ENCODE measurements at regions not wholly inside any gene's neighbourhood (a gene's known extent, or its start where the extent isn't known, plus 50 kb on each side); places are given as distances from the start of the nearest gene placed in this dataset.
"Not testable (repeated sequence)": the region's sequence is repeated elsewhere in the genome, so short reads cannot be mapped to it uniquely, and the experiment has no call there.

DNA sequence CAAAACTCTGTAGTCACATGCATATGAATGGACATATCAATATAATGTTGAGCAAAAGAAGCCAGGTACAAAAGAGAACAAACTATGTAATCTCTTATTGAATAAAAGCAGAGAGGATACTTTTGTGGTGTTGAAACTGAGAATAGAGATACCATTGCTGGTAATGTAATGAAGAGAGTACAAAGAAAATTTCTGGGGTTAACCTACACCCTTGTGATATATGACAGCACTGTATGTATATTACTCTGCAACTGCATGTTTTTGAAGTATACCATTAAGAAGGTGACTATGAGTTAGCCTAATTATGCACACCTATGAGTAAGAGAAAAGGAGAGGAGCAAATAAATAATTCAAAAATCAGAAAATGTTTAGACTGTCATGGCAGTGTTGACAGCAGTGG, 268.8 kb upstream of the DEFB112 start:
- H3K27ac Mint-ChIP-seq, result no peak overlapping the region
- H3K27me3 Mint-ChIP-seq, result no peaks in the 10 kb centered on the region
- DNase-seq (no peak), ATAC-seq (ENCODE audit: low read depth in 2 of 2) (no peak)
- no peaks in the 10 kb centered on the region for H3K36me3 Mint-ChIP-seq
- no peak overlapping the region for H3K4me3 Mint-ChIP-seq
- peaks cover 2 to 8% (median 3%) of the 10 kb centered on the region in 7 donors for H3K9me3 Mint-ChIP-seq
- no peaks in the 10 kb centered on the region for H3K4me1 Mint-ChIP-seq

DNA sequence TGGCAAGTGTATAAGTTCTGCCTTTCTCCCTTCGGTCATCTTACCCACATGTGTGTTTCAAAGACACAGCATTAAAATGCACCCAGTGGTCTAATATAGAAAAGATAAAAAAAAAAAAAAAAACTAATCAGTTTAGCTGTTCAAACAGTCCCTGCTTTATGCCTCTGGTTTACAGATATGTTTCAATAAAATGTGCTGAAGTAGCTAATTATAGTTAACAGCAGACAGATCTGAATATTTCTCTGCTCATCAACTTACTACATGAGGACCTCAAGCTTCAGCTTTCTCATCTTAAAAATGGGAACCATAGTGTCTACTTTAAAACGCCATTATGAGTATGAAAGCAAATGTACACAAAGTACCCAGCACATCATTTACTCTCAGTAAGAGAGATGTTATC, 280.6 kb upstream of the DEFB112 start:
- ATAC-seq (ENCODE audit: low read depth in 2 of 2) (no peak), DNase-seq (no peak)
- no peak overlapping the region for H3K27ac Mint-ChIP-seq
- H3K4me3 Mint-ChIP-seq, result no peak overlapping the region
- no peaks in the 10 kb centered on the region for H3K36me3 Mint-ChIP-seq
- H3K27me3 Mint-ChIP-seq, result no peaks in the 10 kb centered on the region
- no peaks in the 10 kb centered on the region for H3K4me1 Mint-ChIP-seq
- peaks cover 0 to 40% (median 9%) of the 10 kb centered on the region in 7 donors for H3K9me3 Mint-ChIP-seq

DNA sequence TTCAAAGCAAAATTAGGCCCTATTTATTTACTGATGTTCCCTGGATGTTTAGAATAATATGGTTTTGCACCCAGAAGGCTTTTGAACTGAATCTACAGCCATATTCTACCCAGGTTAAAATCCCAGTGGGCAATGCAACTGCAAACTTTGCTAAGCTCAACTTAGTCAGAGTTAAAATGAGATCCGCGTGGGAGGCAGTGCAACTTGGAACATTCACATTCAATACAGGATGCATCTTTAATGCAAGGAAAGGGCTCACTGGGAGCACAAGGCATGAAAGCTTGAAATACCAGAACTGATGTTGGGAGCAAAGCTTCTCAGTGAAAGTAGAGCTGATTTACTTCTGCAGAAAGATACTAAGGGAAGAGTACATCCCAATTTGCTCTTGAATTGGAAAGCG, 281.2 kb upstream of the DEFB112 start:
- Mint-ChIP-seq H3K36me3 (no peaks in the 10 kb centered on the region), H3K4me3 (no peak overlapping the region), H3K9me3 (peaks cover 0 to 34% (median 5%) of the 10 kb centered on the region in 7 donors), H3K4me1 (no peaks in the 10 kb centered on the region), H3K27ac (no peak overlapping the region), H3K27me3 (no peaks in the 10 kb centered on the region)
- no peak for ATAC-seq (ENCODE audit: low read depth in 2 of 2)
- no peak for DNase-seq

DNA sequence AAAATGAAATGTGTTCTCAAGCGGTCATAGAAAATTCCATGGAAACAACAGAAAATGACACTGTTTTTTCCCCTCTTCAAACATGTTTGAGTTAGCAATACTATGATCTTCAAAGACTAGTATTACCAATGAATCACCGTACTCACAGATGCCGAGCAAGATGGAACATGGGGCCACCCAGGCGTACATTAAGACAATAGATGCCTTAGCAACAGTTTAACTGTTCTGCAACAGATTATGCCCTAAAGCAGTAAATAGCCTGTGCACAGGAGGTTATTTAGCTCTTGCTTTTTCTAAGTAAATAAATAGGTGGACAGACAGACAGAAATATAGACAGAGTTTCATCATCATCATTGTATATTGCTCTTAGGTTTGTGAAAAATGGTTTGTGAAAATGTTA, 284.0 kb upstream of the DEFB112 start:
- no peak overlapping the region for H3K27ac Mint-ChIP-seq
- no peak for DNase-seq
- no peaks in the 10 kb centered on the region for H3K36me3 Mint-ChIP-seq
- peaks cover 0 to 16% (median 2%) of the 10 kb centered on the region in 7 donors for H3K9me3 Mint-ChIP-seq
- no peak for ATAC-seq (ENCODE audit: low read depth in 2 of 2)
- H3K4me3 Mint-ChIP-seq, result no peak overlapping the region
- H3K27me3 Mint-ChIP-seq, result no peaks in the 10 kb centered on the region
- no peaks in the 10 kb centered on the region for H3K4me1 Mint-ChIP-seq

DNA sequence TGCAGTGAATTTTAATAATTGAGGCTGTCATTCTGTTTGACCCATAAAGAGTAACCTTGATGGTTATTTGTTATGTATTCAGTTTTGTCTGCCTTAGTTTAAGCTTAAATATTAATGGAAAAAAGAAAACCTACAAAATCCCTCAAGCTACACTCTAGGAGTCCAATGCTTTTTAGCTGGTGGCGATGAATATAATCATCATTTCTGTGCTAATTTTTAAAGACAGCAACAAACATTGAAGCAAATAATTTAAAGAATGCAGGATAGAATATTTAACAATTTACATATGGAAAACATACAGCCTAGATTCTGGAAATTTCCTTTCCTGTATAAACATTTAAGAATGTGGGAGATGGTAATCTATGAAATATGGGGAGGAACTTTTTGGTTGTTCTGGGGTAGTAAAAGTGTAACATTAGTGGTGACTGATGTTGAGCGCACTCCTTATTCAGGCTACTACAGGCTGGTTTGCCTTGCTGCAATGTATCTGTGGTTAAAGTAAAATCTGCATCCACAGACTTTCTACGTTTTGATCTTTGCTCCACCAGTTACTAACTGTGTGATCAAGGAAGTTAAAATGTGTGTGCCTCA, 287.9 kb upstream of the DEFB112 start:
- no peak for ATAC-seq (ENCODE audit: low read depth in 2 of 2)
- peaks cover 0 to 9% (median 2%) of the 10 kb centered on the region in 7 donors for H3K9me3 Mint-ChIP-seq
- H3K4me3 Mint-ChIP-seq, result no peak overlapping the region
- H3K27ac Mint-ChIP-seq, result no peak overlapping the region
- no peaks in the 10 kb centered on the region for H3K4me1 Mint-ChIP-seq
- DNase-seq, result no peak
- no peaks in the 10 kb centered on the region for H3K27me3 Mint-ChIP-seq
- no peaks in the 10 kb centered on the region for H3K36me3 Mint-ChIP-seq

DNA sequence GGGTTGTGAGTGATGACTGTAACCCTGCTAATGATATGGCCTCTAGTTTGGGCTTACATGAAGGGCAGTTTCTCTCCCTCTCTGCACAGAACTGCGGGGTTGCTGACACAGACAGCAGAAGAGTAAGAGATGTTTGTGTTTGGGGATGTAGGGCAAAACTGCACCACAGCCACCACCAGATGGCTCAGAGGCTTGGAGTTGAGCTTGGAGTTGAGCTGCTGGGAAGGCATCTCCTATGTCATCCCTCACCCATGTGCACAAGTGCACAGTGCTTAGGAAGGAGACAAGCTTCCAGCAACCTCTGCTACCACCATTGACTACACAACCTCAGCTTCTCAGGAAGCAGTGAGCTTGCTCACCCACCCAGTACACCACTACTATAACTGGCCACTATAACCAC, 303.9 kb upstream of the DEFB112 start:
- H3K4me1 Mint-ChIP-seq, result no peaks in the 10 kb centered on the region
- ATAC-seq (ENCODE audit: low read depth in 2 of 2) (no peak), DNase-seq (no peak)

DNA sequence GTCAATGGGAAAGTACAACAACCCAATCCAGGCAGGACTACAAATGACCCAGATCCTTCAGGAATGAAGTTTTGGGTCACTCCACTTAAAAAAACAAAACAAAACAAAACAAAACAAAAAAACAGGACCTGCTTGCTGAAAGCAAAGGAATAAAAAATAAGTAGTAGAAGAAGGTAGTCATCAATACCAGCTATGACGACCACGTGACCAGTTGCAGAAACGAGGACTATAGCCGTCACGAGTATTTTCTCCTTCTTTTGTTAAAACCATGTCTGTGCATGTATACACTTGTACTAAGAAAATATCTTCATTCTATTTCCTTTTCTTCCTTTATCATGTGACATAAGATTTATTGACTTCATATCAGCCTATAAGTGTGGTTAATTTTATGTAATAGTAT, 308.4 kb upstream of the DEFB112 start:
- Mint-ChIP-seq H3K4me3 (no peak overlapping the region), H3K27ac (no peak overlapping the region), H3K9me3 (peaks cover 1 to 24% (median 14%) of the 10 kb centered on the region in 7 donors), H3K36me3 (no peaks in the 10 kb centered on the region), H3K27me3 (no peaks in the 10 kb centered on the region), H3K4me1 (no peaks in the 10 kb centered on the region)
- DNase-seq (no peak), ATAC-seq (ENCODE audit: low read depth in 2 of 2) (no peak)

More for the DNA sequence above, 303.9 kb upstream of the DEFB112 start:
- H3K36me3 Mint-ChIP-seq, result no peaks in the 10 kb centered on the region
- H3K27me3 Mint-ChIP-seq, result no peaks in the 10 kb centered on the region
- no peak overlapping the region for H3K4me3 Mint-ChIP-seq
- no peak overlapping the region for H3K27ac Mint-ChIP-seq
- H3K9me3 Mint-ChIP-seq, result peaks cover 4 to 27% (median 9%) of the 10 kb centered on the region in 7 donors

DNA sequence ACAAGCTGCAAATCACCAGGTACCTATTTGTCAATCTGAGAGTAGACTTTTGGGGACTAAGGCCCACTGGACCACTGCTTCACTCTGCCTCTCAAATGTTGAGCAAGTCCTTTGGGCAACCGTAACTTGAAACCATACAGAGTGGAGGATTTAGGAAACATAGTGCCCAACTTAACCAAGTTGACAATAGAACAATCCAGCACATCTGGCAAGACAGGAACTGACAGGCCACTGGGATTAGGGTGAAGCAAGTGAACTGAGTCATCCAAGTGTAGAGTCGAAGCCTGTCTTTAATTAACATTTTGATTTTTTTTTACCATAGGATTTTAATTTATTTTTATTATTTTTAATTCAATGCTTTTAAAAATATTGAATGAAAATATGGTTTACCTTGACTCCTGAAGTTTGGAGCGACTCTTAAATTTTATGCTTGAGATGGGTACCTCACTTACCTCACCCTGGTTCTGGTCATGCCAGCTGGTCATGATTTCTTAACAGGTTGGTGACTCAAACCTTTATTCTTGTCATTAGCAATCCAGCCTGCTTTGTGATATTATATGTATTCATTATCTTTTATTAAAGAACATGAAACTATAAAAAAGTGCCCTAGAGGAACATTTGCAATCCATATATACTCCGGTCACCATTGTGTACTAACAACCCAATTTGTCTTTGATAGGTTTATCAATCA, 312.1 kb upstream of the DEFB112 start:
- Mint-ChIP-seq H3K36me3 (no peaks in the 10 kb centered on the region), H3K27ac (no peak overlapping the region), H3K4me1 (no peaks in the 10 kb centered on the region), H3K4me3 (no peak overlapping the region), H3K27me3 (no peaks in the 10 kb centered on the region), H3K9me3 (peaks cover 0 to 10% (median 2%) of the 10 kb centered on the region in 7 donors)
- DNase-seq, result no peak
- ATAC-seq (ENCODE audit: low read depth in 2 of 2), result no peak

DNA sequence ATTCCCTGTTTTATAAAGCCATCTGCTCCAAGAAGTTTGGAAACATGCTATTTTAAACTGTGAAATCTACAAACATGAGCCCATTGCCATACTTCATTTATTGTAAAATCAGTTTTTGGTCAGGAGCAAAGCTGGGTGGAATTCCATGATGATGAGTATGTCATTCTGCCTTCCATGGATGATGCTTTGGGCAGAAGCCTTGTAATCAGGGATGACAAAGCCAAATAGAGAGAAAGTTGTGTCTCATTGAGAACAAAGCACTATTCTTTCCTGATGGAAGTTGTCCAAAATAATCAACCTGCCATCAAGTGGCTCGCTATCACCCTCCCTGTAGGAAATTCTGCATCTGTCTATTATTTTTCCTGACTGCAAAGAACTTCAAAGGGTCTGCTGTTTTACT, 313.0 kb upstream of the DEFB112 start:
- no peaks in the 10 kb centered on the region for H3K4me1 Mint-ChIP-seq
- no peaks in the 10 kb centered on the region for H3K36me3 Mint-ChIP-seq
- no peak overlapping the region for H3K4me3 Mint-ChIP-seq
- H3K27ac Mint-ChIP-seq, result no peak overlapping the region
- no peaks in the 10 kb centered on the region for H3K27me3 Mint-ChIP-seq
- DNase-seq, result no peak
- peaks cover 0 to 13% (median 2%) of the 10 kb centered on the region in 7 donors for H3K9me3 Mint-ChIP-seq
- no peak for ATAC-seq (ENCODE audit: low read depth in 2 of 2)

DNA sequence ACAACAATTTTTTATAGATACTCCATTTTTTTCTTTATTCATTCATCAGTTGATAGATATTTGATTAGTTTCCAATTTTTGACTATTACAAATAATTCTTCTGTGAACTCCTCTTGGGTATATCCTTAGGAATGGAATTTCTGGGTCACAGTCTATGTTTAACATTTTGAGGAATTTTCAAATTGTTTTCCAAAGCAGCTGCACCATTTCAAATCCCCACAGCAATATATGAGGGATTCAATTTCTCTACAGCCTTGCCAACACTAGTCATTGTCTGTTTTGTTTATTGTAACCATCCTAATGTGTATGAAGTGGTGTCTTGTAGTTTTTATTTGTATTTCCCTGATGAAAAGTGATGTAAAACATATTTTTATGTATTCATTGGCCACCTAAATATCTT, 320.3 kb upstream of the DEFB112 start:
- no peak for DNase-seq
- ATAC-seq (ENCODE audit: low read depth in 2 of 2), result no peak

DNA sequence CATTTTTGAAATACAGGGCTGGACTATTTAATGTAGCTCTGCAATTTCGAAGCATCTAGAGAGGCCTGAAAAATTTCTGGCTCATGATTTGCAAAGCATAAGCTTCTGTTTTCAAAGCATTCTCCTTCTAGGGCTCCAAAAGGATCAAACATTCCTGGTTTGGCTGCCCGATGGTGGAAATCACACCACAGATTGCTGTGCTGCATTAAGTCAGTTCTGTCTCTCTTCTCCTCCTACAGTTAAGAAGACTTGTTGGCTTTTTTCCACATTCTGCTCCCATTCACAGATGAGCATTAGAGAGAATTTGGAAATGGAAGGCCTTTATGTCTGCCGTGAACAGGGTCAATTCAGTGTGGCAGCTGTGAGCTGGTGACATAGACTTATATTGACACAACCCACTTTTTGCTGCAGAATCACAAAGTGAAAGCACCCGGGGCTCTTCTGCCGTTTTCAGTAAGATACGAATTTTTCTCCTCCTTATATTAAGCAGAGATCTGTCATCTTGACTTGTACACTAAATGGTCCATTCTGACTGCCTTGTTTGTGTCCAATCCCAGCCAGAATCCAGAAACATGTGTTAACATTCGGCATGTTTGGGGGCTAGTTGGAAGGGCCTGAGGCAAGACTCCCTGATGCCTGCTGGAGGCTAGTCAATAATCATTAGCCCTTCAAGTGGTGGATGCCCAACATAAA, 330.8 kb upstream of the DEFB112 start:
- peaks cover 6 to 17% (median 10%) of the 10 kb centered on the region in 7 donors for H3K9me3 Mint-ChIP-seq
- DNase-seq (no peak), ATAC-seq (ENCODE audit: low read depth in 2 of 2) (no peak)
- no peaks in the 10 kb centered on the region for H3K27me3 Mint-ChIP-seq
- H3K27ac Mint-ChIP-seq, result peak overlapping the region in 1 of 6 donors; percentile 23
- H3K4me1 Mint-ChIP-seq, result no peaks in the 10 kb centered on the region
- no peak overlapping the region for H3K4me3 Mint-ChIP-seq
- no peaks in the 10 kb centered on the region for H3K36me3 Mint-ChIP-seq

More for the DNA sequence above, 320.3 kb upstream of the DEFB112 start:
- Mint-ChIP-seq H3K9me3 (peaks cover 0 to 7% (median 4%) of the 10 kb centered on the region in 7 donors), H3K27me3 (no peaks in the 10 kb centered on the region), H3K27ac (no peak overlapping the region), H3K36me3 (no peaks in the 10 kb centered on the region), H3K4me1 (no peaks in the 10 kb centered on the region), H3K4me3 (no peak overlapping the region)

DNA sequence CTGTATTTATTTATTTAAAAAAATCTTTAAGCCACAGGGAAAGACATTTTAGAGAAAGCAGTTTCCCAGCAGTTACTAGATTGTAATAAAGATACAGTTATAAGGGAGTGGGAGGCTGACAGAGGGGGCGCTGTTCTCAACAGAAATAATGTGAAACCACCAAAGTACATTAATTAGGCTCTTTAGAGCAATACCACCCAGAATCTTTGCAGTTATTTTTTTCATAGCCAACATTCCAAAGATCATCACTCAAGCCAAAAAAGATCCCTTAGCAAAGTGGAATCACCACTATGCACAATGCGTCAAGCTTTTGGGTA, 331.3 kb upstream of the DEFB112 start:
- DNase-seq (no peak), ATAC-seq (ENCODE audit: low read depth in 2 of 2) (no peak)
- H3K9me3 Mint-ChIP-seq, result peaks cover 3 to 14% (median 6%) of the 10 kb centered on the region in 7 donors
- no peak overlapping the region for H3K4me3 Mint-ChIP-seq
- H3K4me1 Mint-ChIP-seq, result no peaks in the 10 kb centered on the region
- no peaks in the 10 kb centered on the region for H3K27me3 Mint-ChIP-seq
- H3K36me3 Mint-ChIP-seq, result no peaks in the 10 kb centered on the region
- H3K27ac Mint-ChIP-seq, result no peak overlapping the region

DNA sequence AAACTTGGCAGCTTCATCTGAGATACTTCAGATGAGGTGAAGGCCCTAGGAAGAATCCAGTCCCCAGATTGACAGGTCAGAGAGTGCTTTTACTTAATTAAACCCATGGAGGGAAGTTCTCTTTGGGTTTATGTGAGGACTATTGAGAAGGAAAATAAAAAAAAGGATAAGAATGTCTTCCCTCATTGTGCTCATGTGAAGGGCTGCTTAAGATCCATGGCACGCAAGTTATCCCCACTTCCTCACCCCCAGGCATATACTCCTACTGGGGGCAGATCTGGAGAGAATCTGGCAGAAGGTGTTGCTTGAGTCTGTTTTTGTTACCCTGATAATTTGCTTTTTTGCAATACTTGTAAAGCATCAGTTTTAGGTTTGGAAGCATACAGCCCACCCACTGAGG, 322.9 kb upstream of the TFAP2D start:
- Mint-ChIP-seq H3K4me3 (no peak overlapping the region), H3K36me3 (no peaks in the 10 kb centered on the region), H3K4me1 (no peaks in the 10 kb centered on the region), H3K27ac (no peak overlapping the region), H3K27me3 (no peaks in the 10 kb centered on the region), H3K9me3 (peaks cover 0 to 6% (median 1%) of the 10 kb centered on the region in 7 donors)
- DNase-seq (no peak), ATAC-seq (ENCODE audit: low read depth in 2 of 2) (no peak)

DNA sequence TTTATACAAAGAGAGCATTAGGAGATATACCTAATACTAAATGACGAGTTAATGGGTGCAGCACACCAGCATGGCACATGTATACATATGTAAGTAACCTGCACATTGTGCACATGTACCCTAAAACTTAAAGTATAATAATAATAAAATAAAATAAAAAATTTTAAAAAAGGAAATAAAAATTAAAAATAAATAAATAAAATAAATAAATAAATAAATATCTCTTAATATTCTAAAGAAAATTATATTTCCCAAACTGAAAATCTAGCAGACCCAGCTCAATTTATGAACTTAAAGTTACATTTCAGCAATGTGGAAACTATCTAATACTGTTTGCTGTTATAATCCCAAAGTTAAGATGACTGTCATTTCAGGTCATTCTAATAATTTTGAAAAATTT, 319.2 kb upstream of the TFAP2D start:
- H3K4me3 Mint-ChIP-seq; H3K9me3 Mint-ChIP-seq; H3K36me3 Mint-ChIP-seq; H3K27ac Mint-ChIP-seq; H3K4me1 Mint-ChIP-seq; ATAC-seq (ENCODE audit: low read depth in 2 of 2); DNase-seq; H3K27me3 Mint-ChIP-seq: not testable (repeated sequence)

Data from naive B cell (primary cell).